NCI-H82 (cell line): ENCODE measurements at regions not wholly inside any gene's neighbourhood (a gene's known extent, or its start where the extent isn't known, plus 50 kb on each side); places are given as distances from the start of the nearest gene placed in this dataset.

Experiments used
- DNase-seq: peaks from one replicate; lab custom pipeline; 2025; lab: John Stamatoyannopoulos, UW

DNA sequence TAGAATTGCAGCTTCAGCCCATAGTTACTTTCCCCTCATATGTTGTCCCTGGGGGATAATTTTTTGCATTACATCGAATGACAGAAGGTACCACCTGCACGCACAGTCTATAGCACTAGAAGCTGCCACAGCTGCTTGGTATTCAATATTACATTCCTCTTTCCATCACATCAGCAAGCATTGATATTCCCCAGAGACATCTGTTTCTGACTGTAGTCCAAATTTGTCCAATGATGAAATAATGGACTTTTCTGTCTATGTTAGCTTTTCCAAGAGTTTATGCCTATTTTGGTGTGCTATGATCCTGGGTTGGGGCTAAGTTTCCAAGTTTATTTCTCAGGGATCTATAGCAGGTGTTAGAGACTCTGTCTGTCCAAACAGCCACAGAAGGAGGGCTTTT, 335.4 kb downstream of the LRIG3 start:
- no peak for DNase-seq

DNA sequence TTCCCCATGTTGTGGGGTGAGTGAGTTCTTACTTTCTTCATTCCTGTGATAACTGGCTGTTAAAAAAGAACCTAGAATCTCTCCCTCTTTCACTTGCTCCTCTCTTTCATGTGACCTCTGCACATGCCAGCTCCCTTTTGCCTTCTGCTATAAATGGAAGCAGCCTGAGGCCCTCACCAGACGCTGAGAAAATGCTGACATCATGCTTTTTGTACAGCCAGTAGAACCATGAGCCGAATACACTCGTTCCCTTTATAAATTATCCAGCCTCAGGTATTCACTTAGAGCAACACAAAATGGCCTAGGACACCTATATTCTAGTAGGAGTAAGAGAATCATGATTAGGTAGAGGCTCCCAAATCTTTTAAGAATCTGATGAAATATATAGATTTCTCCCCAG, 333.5 kb downstream of the LRIG3 start:
- no peak for DNase-seq

DNA sequence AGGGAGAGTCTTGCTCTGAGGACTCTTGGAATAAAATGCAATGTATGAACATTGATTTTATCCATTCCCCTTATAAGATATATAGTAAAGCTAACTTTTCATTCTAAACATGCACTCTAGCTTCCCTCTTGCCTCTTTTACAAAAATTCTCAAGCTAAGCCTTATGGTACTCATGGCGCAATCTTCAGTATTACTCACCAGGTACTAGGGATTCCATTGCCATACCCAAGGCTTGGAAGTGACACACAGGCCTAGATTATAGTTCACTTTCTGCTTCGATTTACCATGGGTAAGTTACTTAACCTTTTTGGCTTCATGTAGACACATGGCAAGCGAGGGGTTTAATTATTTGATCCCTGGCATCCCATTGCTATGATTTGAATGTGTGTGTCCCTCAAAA, 331.5 kb downstream of the LRIG3 start:
- DNase-seq: no peak

DNA sequence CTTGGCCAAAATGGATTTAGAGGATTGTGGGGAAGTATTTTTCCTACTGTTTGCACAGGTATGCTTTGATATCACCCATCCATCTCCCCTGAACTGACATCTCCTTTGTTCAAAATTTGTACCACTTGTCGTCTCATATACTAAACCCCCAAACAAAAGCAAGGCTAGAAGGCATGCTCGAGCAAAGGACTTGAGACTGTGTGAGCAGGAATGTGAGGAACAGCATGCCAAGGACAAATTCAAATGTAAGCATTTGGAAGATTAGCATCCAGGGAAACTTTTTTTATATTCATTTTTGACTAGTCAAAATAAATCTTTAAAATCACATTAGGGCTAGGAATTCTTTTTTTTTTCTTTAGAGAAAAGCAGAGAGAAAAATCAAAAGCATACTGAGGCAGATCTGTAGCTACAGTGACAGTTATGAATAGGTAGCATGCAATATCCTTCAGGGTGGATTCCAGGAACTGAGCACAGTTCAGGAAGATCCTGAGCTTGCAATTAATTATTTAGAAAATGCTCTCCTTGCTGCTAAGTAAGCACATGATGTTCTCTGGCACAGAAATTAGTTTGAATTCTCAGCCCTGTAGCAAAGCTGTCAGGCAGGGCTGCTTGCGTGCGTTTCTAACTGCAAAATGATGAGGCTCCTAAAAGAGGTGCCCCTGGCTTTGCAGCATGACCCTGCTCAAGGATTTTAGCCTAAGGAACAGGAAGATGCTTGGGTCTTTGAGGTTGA, 327.7 kb downstream of the LRIG3 start:
- no peak for DNase-seq

DNA sequence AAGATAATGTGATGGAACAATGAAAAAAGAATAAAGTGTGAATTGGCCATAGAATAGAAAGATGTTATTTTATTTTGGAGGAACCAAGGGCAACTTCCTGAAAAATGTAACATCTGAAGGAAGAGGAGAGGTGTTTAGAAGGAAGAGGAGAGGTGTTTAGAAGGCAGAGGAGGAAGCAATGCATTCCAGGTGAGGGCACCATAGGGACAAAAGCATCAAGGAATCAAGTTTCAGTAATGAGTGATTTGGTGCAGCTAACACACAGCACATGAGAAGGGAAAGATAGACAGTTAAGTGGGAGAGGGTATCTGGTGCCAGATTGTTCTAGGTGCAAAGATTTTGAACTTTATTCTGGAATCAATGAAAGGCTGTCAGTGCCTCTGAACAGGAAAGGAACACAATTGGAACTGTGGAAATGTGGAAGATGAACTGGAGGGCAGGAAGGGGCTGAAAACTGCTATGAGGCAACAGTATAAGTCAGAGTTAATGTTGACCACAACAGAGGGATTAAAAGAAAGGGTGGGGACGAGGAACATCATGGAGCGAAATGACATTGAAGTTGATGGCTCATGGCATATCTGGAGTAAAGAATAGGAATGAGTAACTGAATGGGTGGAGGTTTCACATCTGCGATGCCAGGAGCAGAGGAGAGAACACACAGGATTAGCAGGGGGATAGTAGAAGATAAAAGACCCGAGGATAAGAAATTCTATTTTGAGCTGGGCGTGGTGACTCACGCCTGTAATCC, 326.6 kb downstream of the LRIG3 start:
- no peak for DNase-seq

DNA sequence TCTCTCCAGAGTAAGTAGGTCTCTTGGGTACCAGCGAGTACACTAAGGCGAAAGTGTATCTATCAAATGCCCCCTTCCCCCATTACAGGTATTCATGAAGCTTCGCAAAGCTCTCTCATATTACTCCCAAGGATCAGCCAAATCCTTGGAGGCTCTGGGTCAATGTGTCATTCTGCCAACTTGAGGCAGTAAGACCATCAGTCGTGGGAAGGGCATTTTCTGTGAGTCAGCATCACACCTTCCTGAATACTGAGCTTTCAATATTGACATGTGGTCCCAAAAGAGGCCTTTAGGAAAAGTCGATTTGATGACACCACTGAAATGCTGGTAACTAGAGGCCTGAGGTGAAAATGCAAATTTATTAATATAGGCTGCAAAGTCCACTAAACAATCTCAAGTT, 323.9 kb downstream of the LRIG3 start:
- peak; percentile 18 for DNase-seq

DNA sequence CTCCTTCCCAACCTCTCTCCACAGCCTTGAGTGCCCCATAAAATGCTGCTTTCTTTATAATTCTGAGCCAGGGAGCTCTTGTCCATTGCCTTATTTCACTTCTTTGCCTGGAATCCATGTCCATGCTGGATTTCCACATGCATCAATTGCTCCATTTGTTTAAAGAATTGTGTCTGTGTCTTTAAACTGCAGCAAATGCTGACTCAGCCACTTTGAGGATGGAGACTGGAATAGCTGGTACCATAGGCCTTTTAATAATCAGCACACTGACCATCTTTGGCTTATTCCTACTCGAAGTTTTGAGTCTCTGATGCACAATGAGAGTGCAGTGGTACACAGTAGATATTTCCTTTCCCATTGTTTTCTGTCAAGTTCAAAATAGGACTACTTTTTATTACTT, 318.8 kb downstream of the LRIG3 start:
- DNase-seq: no peak

DNA sequence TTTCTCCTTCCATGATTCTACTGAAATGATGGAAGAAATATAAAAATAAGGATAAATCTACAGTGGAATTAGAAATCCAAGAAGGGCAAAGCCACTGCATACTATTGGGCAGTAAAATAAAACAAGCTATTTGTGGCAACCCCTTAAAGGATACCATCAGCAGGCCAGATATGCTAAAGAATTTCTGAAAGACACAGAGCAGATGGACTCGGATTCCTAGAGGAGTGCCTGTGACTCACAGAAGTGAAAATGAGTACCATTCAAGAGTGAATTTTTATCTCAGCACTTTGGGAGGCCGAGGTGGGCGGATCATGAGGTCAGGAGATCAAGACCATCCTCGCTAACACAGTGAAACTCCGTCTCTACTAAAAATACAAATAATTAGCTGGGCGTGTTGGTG, 318.1 kb downstream of the LRIG3 start:
- DNase-seq: no peak

DNA sequence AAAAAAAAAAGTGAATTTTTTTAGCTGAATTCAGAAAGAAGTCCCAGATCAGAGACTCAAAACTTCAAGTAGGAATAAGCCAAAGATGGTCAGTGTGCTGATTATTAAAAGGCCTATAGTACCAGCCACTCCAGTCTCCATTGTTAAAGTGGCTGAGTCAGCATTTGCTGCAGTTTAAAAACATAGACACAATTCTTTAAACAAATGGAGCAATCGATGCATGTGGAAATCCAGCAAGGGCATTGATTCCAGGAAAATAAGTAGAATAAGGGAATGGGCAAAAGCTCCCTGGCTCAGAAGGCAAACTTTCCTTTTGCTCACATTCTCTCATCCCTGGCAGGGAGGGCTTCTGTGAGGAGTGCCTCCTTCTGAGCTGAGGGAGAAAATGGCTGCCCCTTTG, 317.6 kb downstream of the LRIG3 start:
- no peak for DNase-seq

DNA sequence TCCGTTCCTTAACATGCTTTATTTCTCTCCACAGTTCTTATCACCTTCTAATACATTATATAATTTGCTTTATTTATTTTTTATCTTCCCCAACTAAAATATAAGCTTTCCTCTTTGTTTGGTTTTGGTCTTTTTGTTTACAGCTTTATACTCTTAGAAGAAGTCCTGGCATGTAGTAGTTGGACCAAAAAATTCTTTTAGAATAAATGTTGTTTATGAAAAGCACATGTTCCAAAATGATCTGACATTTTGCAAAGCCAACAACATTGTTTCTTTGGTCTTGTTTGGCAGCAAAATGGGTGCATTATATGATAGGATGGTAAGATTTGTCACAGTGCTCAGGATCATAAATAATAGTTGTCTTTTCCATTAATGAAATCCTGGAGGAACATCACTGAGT, 312.5 kb downstream of the LRIG3 start:
- DNase-seq: no peak

DNA sequence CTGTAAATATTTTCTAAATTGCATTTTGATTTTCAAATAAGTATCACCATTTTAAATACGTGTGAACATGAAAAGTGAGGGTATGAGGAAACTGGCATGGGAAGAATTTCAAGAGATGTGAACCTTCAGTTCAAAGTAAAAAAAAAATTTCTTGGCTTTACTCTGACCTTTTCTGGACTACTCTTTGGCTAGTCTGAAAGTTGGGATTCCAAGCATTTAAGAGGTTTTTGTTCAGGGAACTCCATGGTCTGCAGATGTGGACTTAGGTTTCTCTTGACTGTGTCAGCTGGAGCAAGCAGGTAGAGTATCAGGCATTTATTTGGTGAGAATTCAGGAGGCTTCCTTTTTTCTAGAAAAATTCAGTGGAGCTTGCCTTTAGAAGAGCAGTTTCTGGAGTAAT, 311.6 kb downstream of the LRIG3 start:
- no peak for DNase-seq

DNA sequence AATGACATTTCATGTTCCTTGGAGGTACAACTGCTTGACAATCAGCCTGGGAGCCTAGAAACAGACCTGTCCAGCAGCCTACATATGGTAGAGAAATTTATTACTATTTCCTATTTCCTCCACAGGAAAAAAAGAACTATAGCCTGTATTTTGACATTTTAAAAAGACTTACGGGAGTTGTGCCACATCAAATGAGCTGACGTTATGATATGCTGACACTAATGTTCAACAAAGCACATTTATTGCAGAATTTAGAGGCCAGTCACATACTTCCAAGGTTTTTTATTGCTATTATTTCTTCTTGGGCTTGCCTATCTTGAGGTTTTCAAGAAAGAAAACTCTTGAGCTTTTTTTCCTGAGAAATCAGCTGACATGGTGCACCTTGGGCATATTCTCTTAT, 305.3 kb downstream of the LRIG3 start:
- DNase-seq: no peak

DNA sequence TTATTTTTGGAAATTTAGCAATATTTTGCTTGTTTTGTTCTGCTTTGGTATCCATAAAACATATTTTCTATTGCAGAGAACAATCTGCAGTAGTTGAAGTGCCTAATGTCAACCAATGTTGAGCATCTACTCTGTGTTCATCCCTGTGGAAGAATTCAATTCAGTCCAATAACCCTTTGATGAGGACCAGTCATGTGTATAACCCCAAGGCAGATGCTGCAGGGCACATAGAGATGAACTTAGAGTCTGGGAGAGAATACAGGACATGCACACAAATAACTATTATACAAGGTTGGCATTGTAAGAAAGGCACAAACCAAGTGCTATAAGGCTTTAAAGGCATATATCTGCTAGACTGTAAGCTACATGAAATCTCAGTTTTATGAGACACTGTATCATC, 304.7 kb downstream of the LRIG3 start:
- no peak for DNase-seq

DNA sequence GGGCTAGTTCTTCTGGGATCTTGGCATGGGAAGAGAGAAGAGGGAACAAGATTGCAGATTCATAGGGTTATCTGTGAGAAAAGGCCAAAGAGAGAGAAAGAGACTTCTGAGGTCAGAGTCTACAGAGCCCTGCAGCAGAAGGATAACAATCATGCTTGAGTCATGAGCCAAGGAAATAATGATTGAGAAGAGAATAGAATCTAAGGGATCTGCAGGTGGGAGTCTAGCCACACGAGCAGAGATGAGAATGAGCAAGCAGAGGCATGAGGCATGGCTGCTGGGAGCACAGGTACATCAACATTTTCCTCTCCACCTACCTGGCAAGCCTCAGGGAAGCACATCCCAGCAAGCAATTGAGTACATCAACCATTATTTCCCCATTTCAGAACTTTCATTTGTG, 303.7 kb downstream of the LRIG3 start:
- DNase-seq: no peak

DNA sequence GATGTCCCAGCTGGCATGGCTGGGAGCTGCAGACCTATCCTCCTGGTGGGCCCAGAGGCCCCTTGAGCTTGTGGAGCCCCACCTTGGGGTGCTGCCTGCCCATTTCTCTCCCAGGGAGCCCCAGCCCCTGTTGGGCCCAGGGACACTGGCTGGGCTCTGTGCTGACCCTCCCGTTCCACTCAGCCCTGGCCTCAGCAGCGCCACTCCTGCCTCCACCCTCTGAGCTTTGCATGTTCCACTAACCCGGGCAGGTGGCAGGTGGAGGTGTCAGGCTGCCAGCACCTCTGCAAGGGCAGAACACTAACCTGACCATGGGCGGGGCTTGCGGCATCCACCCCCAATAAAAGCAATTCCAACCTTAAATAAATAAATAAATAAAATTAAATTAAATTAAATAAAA, 299.2 kb downstream of the LRIG3 start:
- DNase-seq: no peak

DNA sequence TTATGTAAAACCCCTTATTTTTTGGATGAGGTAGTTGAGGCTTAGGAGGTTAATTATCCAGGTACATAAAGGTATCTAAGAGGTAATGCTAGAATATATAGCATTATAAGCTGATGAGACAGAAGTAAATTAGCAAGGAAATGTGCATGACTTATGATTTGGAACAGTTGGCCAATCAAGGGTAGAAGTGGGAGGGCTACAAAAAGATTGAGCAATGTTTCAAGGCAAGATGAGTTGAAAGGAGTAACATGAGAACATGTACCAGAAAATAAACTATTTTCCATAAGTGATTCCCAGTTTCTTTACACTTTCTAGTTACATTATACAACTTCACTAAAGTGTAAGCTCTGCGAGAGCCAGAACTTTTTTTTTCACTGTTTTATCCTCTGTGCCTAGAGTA, 290.9 kb downstream of the LRIG3 start:
- DNase-seq: no peak

DNA sequence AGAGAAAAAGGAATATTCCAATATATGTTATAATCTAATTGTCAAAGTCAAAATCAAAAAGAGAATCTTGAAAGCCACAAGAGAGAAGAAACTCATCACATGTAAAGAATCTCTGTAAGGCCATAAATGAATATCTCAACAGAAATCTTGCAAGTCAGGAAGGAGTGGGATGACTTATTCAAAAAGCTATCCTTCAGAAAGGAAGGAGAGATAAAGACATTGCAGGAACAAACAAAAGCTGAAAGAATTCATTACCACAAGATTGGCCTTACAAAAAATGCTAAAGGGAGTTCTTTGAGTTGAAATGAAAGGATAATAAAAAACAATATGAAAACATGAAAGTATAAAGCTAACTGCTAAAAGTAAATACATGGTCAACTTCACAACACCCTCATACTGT, 286.8 kb downstream of the LRIG3 start:
- no peak for DNase-seq

DNA sequence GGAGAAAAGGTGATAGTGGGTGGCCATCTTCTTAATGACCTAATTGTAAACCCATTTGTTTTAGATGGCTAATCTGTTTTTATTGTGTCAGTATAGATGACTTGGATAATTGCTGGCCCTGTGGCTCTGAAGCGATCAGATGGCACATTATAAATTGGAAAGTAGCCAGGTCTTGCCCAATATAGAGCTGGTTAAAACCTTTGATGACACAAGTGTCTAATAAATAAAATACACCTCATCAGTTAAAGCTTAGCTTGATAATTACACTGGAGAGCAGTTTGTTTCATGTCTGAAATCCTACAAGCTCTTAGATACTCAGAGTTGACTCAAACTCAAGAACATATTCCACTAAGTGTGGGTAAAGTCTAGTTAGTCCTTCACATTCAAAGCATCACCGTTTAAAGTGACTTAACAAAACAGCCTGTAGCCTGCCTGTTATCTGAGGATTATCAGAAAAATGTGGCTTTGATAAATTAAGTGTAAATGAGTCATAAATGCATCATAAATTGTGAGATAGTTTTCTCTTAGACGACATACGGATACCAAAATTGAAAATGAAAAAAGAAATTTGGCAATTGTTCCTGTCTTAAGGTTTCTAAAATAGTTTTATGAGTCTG, 280.9 kb downstream of the LRIG3 start:
- peak; percentile 94 for DNase-seq

DNA sequence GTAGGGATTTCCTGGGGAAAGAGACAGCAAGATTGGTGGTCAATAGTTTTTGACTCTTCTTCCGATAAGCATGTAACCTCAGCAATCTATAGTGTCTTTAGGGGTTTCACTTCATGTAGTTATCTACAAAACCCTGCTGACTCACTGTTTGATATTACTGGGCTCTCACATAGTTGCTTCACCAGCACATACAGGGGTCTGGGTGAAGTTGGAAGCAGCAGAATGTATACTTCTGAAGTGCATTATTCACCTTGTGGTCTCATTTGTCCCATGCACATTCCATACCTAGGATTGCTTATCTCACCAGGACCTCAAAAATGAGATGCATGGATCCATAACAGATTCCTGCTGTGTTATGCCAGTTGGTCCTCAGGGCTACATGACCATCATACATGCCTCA, 280.0 kb downstream of the LRIG3 start:
- DNase-seq: no peak

DNA sequence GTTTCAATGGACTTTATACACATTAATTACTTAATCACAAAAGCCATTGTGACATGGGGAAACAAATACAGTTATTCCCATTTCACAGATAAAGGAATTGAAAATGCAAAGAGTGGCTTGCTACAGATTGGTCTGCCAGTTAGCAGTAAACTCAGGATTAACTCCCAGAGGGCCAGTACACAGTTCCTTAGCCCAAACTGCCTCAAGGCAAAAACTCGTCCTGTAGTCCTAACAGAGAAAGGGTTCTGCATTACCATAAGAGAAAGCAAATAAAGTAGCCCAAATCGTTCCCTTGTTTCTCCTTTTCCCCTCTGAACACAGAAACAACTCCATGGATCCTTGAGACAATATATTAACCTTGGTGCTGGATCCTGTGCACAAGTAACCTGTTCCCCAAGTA, 274.4 kb downstream of the LRIG3 start:
- DNase-seq: no peak

DNA sequence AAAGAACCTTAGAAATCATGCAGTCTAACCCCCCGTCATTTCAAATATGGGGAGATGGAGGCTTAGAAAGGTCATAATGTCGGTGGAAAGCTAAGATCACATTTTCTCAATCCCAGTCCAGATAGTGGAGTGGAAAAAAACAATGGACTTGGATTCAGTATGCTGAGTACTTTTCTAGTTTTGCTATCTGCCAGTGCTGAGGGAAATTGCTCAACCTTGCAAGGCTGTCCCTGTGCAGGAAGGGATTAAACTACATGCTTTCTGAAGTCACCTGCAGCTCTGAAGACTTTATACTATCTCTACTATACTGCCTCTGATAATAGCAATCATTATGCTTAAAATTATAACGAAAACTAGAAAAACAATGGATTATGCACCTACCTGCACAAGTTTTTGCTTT, 272.8 kb downstream of the LRIG3 start:
- DNase-seq: no peak

DNA sequence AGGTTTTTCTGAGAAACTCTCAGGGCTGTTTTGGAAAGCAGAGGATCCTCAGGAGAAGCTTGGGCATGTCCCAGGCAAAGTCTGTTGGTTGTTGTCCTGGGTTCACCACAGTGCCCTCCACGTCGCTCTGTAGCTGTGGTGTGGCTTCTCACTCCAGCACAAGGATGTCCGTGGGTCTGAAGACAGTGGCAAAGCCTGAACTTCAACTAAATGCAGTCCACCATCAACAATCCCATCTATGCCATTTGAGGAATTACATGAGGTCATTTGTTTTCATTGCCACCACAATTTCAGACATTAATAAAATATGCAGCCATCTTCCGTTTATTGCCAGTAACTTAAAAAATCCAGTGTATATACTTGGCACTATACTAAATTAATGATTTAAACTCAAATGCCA, 272.1 kb downstream of the LRIG3 start:
- no peak for DNase-seq

DNA sequence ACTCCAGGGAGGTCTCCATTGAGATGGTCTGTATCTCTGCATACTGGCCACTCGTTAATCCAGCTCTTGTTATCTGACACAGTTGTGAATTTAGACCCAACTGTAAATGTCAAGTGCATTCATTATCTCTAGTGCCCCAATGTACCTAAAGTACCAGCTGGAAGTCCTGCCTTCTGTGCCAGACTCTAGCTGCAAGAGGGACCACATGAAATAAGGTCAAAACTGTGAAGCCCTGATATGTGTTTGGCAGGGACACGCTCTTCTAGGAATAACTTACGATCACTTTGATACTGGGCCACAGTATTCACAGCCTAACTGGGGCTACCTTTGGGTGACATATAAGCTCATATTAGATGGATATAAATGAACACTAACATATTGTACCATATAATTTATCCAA, 268.5 kb downstream of the LRIG3 start:
- DNase-seq: no peak

DNA sequence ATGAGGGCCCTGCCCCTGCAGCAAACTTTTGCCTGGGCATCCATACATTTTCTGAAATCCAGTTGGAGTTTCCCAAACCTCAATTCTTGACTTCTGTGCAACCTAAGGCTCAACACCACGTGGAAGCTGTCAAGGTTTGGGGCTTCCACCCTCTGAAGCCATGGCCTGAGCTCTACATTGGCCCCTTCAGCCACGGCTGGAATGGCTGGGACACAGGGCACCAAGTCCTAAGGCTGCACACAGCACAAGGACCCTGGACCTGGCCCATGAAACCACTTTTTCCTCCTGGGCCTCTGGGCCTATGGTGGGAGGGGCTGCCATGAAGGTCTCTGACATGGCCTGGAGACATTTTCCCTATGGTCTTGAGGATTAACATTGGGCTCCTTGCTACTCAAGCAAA, 266.3 kb downstream of the LRIG3 start:
- DNase-seq: no peak
